ENCODE measurements at regions not wholly inside any gene's neighbourhood (a gene's known extent, or its start where the extent isn't known, plus 50 kb on each side); places are given as distances from the start of the nearest gene placed in this dataset.
"Not testable (repeated sequence)": the region's sequence is repeated elsewhere in the genome, so short reads cannot be mapped to it uniquely, and the experiment has no call there.

- DNase-seq (ENCODE audit: low spot score), result peak; percentile 46
Measured at GRCh38 chr16:9647981-9648701, 534.1 kb downstream of the GRIN2A start.

DNA sequence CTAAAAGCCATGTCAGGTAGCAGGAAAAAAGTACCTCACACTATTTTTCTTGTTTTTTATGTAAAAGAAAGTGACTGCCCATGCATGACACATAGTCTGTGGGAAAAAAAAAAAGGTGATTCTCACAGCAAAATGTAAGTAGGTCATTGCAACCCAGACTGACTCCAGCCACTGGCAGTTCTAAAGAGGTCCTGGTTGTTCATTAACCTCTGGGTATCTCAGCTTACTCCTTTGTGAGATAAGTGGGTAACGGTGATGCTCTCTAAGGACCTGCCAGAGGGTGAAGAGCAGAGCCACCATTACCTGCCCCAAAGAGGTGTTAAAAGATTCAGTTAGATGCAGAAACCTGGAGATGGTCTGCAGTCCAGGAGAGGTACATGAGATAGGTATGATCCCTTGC lies 531.9 kb downstream of the GRIN2A start:
- no peak for DNase-seq (ENCODE audit: low spot score)

DNA sequence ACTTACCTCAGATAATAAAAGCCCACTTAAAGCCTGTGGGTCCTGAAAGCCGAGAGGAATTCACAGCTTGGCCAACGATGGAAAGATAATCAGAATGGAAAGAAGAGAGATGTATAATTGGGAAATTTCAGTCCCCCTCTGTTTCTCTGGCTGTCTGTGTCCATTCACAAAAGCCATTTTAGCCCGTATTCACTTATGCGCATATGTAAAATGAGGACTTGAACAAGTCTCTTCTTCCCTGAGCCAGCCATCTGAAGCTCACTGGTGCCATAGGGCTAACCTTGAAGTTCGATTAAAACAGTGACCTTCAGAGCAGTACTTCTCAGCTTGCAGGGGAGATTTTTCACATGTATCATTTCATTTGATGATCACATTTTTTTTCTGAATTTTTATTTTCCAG lies 527.2 kb downstream of the GRIN2A start:
- no peak for DNase-seq (ENCODE audit: low spot score)

GRCh38 chr16:9657641-9658040 lies 524.6 kb downstream of the GRIN2A start:
- no peak for DNase-seq (ENCODE audit: low spot score)

GRCh38 chr16:9658164-9658563 lies 524.1 kb downstream of the GRIN2A start:
- DNase-seq (ENCODE audit: low spot score), result no peak

DNA sequence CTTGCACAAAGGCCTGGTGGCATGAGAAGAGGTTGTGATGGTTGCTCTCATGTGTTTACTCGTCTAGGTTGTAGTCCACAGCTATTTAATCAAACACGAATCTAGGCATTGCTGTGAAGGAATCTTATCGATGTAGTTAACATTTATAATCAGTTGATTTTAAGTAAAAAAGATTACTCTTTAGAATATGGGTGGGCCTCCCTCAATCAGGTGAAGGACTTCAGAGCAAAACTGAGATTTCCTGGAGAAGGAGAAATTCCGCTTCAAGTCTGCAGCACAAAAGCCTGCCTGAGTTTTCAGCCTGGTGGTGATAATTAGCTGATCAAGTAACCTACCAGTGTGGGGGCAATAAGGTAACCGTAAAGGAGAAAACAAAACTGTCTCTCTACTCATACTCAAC lies 523.6 kb downstream of the GRIN2A start:
- DNase-seq (ENCODE audit: low spot score), result no peak

DNA sequence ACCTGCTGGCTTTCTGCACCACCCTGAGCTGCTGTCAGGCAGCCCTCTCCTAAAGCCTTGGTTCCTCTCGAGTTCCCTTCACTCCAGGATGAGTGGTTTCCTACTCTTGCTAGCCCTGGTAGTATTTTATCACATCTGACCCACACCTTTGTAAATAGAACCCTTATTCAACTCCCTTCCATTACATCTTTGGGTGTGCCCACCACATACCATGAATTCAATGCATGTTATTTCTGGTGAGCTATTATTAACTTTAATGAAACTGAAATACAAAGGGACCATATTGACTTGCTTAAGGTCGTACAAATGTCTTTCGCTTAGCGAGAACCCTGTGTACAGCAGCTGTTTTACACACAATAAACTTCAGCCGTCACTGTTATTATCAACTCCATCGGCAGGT lies 521.3 kb downstream of the GRIN2A start:
- DNase-seq (ENCODE audit: low spot score), result no peak

DNA sequence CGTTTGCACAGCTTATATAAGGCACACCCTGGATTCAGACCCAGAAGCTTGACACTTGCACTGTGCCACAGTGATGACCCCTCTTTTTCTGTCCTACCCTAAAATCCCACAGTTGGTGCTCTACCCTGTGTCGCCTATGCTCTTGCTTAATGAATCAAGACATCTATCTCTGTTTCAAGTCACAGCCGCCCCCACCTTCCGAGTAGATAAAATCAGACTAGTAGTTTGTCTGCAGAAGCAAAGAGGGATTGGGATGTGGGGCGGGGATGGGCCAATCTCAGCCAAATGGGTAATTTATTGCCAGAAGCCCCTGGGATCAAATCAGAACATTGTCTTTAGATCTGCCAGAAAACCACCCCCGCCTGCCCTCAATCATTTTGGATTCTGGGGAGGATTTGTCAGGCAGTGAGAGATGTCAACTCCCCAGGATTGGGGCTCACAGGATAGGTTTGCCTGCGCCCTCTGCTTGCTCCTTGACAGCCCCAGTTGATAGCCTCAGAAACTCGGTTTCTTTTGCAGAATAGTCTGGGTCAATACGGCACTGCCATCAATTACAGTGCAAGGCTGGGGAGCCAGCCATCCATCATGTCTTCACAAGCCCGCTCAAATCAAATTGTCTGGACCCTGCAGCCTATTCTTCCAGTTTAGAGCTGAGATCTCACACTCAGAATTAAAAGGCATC lies 520.8 kb downstream of the GRIN2A start:
- no peak for DNase-seq (ENCODE audit: low spot score)

- DNase-seq (ENCODE audit: low spot score), result no peak
Measured at GRCh38 chr16:9663588-9663987, 518.6 kb downstream of the GRIN2A start.

GRCh38 chr16:9665851-9666271 lies 516.4 kb downstream of the GRIN2A start:
- no peak for DNase-seq (ENCODE audit: low spot score)

DNA sequence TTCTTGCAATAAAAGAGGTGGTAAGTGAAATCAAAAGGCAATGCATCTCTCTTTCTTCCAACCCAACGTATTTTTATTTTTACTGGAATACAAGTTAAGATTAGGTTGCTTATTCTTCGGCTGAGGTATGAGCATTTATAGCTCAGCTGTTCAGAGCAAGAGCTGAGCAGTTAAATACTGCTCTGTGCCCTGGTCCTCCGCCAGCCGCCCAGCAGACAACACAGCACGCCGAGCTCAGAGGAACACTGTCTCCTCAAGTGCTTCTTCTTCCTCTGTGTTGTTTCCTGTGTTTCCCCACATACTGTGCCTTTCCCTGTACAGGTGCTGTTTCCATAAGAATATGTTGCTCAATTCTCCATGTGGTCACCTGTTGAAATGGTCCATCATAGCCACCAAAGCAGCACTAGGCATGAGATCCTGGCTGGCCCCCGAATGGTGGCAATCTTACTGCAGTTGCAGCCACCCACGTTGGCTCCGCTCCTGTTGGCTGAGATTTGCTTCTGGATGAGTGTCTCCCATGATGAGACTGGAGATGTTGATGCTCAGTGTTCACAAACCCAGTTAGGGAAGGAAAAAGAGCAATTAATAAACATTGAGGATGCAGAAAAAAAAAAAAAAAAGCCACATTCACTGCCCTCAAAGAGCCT lies 515.3 kb downstream of the GRIN2A start:
- no peak for DNase-seq (ENCODE audit: low spot score)

DNA sequence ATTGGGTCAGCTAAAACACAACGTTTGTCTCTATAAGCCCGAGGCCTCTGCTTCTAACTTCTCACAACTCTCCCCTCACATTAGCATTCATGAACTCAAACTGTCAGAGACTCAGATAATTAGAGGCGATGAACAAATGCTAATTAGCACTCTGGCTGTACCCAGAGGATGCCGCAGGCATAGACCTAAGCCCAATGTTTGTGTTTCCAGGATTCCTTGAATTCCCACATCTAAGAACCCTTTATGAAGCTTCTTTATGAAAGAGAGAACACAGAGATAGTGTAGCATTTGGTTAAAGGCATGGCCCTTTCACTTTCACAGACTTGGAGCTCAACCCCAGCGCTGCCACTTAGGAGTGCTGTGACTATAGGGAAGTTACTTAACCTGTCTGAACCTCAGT lies 512.2 kb downstream of the GRIN2A start:
- no peak for DNase-seq (ENCODE audit: low spot score)

DNA sequence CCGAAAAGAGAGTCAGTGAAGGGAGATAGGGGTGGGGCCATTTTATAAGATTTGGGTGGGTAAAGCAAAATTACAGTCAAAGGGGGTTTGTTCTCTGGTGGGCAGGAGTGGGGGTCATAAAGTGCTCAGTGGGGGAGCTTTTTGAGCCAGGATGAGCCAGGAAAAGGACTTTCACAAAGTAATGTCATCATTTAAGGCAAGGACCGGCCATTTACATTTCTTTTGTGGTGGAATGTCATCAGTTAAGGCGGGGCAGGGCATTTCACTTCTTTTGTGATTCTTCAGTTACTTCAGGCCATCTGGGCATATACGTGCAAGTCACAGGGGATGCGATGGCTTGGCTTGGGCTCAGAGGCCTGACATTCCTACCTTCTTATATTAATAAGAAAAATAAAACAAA lies 511.6 kb downstream of the GRIN2A start:
- DNase-seq (ENCODE audit: low spot score), result not testable (repeated sequence)

- DNase-seq (ENCODE audit: low spot score), result not testable (repeated sequence)
Measured at GRCh38 chr16:9676560-9677300, 505.5 kb downstream of the GRIN2A start.

DNA sequence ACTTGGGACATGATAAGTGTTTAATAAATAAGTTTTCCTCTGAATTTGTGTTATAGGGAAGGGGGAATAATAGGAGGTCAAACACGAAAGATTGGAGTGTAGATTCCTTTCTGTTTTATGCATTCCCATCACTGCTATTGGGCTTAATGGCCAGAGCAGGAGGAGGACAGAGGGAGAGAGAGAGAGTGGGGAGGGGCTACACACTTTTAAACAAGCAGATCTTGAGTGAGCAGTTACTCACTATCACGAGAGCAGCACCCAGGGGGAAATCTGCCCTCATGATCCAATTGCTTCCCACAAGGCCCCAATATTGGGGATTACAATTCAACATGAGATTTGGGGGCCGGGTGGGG lies 505.0 kb downstream of the GRIN2A start:
- no peak for DNase-seq (ENCODE audit: low spot score)

- DNase-seq (ENCODE audit: low spot score), result no peak
Measured at GRCh38 chr16:9679213-9679767, 502.9 kb downstream of the GRIN2A start.

DNA sequence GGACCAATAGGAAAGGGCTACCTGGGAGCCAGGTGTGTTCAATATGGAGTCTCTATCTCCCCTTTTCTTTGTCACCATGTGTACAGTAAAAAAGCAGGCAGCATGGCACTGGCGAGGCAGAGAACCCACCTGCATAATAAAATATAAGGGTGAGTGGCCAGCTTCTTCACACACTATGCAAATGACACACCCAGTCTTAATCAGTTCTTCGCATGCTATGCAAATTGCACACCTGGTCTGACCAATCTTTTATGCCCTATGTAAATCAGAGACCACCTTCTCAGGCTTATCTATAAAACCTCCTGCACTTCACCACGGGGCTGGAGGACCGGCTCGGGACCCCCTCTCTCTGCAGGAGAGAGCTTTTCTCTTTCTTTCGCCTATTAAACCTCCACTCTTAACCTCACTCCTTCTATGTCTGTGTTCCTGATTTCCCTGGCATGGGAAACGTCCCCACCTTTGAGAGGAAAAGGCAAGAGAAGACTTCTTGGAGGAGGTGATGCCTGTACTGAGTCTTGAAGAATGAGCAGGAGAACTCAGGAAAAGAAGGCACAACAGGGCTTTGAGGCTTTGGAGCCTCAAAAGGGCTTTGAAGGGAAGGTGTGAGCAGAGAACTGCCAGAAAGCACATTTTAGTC lies 502.1 kb downstream of the GRIN2A start:
- no peak for DNase-seq (ENCODE audit: low spot score)

- DNase-seq (ENCODE audit: low spot score), result no peak
Measured at GRCh38 chr16:9680968-9681367, 501.3 kb downstream of the GRIN2A start.

DNA sequence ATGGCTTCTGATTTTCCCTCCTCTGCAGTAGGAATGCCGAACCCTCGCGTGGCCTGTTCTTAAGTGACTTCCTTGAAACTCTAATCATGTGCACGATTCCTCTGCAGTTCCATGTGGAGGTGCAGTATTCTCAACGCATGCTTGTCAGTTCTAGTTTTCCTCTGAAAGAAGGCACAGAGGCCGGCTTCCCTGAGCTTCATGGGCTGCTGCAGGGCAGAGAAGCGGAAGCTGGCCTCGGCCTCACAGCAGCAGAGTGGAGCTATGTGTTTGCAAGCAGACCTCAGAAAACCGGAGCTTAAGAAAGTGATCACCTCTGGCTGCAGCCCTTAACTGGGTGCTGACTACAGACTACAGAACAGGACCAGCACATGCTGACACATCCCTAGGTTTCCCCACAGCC lies 500.7 kb downstream of the GRIN2A start:
- DNase-seq (ENCODE audit: low spot score), result no peak

DNA sequence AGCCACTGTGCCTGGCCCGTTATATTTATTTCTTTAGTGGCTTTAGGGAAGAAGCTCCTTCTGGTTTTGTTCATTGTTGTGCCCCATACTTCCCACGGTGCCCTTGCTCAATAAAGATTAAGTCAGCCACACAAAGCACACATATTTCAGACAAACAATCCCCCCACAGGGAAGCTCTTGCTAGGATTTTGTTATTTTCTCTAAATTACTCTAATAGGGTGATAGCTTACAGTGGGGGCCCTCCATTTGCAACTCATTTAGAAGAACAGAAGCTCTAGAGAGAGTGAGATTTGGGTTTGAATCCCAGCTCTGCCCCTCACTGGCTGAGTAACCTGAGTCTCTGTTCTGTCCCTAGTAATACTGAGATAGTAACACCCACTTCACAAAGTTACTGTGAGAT lies 499.9 kb downstream of the GRIN2A start:
- DNase-seq (ENCODE audit: low spot score), result no peak

- no peak for DNase-seq (ENCODE audit: low spot score)
Measured at GRCh38 chr16:9683677-9684076, 498.6 kb downstream of the GRIN2A start.

DNA sequence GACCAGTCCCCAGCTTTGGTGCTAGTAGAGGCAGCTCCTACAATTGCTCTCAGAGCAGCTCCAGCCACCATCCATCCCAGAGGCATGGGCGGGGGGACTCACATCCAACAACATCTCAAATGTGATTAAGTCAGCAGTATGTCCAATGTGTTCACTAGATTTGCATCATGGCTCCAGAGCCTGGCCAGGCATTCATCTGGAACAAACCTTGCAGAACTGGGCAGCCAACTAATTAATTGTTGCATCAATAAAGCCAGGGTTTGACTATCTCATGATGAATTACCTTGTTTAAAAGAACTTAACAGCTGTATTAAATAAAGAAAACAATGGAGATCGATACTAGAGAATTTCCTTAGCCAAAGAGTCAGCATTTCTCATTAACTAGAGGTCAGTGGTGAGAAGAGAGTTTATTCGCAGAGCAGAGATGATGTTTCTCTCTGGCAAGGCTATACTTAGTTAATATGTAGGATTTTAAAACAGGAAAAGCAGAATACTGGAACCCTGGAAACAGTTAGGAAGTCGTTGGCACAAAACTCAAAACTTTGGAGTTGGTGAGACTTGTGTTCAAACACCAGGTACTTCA lies 494.4 kb downstream of the GRIN2A start:
- no peak for DNase-seq (ENCODE audit: low spot score)
